Bronchial epithelial cell (primary cell): ENCODE measurements at regions not wholly inside any gene's neighbourhood (a gene's known extent, or its start where the extent isn't known, plus 50 kb on each side); places are given as distances from the start of the nearest gene placed in this dataset.
"Not testable (repeated sequence)": the region's sequence is repeated elsewhere in the genome, so short reads cannot be mapped to it uniquely, and the experiment has no call there.

Experiments used
- DNase-seq: peaks from one replicate; pipeline ENCODE4 v3.0.0-alpha.2; 2010; ENCODE audit warnings: low read depth
- FAIRE-seq: peaks from 2 replicates; lab custom pipeline; 2011; peaks lifted over from hg19 to GRCh38; lab: Jason Lieb, UNC
- H3K27me3 ChIP-seq: 2 replicates; pipeline ENCODE4 v1.5.1; 2011; ENCODE audit warnings: low read length; ENCODE audit not compliant: control insufficient read depth, insufficient read depth
- H3K36me3 ChIP-seq: 2 replicates; pipeline ENCODE4 v1.5.1; 2011; ENCODE audit warnings: low read length; ENCODE audit not compliant: control insufficient read depth, insufficient read depth
- H3K4me3 ChIP-seq: 2 replicates; pipeline ENCODE4 v1.5.1; 2011; ENCODE audit warnings: mild to moderate bottlenecking, low read depth, low read length, control low read depth
- TF ChIP-seq, protein P1 (sequence below): IDR thresholded peaks from 2 replicates; pipeline ENCODE4 v1.5.1; 2011; ENCODE audit warnings: mild to moderate bottlenecking, moderate library complexity, low read length, control low read depth, inconsistent platforms; ENCODE audit not compliant: insufficient read depth, severe bottlenecking

DNA sequence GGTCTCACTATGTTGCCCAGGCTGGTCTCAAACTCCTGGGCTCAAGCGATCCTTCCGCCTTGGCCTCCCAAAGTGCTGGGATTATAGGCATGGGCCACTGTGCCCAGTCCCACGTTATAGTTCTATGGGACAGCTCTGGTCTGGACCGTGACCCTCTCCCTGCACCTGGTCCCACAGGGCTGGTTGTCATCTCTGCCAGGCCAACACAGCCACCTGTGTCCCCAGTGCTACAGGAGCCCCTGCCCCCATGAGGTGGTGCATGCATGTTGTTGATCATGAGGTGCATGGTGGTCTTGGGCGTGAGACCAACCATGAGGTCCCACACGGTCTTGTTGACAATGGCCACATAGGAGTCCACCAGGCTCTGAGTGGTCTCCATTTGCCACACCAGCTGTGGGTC, 51.0 kb upstream of the UBE2Q2 start:
- not testable (repeated sequence) for FAIRE-seq, H3K4me3 ChIP-seq, DNase-seq, H3K36me3 ChIP-seq, H3K27me3 ChIP-seq

DNA sequence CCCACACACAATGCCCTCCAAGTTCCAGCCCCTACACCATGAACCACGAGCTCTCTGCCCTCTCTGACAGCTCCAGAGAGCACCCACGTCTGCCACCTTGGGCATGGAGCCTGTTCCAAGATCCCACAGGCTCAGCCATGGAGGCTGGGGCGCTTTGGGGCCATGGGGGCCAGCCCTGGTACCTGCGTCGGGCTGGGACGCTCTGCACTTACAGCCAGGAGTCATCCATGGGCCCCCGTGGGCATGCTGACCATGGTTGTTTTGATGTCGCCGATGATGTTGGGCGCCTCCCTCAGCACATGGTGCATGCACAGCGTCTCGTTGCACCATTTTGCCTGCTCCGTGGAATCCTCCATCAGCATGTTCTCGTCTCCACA, 51.9 kb upstream of the UBE2Q2 start:
- FAIRE-seq: no peak
- DNase-seq: no peak
- no peaks in the 10 kb centered on the region for H3K36me3 ChIP-seq
- no peak overlapping the region for H3K4me3 ChIP-seq
- peaks cover 3% of the 10 kb centered on the region for H3K27me3 ChIP-seq
- TF ChIP-seq, protein P1, sequence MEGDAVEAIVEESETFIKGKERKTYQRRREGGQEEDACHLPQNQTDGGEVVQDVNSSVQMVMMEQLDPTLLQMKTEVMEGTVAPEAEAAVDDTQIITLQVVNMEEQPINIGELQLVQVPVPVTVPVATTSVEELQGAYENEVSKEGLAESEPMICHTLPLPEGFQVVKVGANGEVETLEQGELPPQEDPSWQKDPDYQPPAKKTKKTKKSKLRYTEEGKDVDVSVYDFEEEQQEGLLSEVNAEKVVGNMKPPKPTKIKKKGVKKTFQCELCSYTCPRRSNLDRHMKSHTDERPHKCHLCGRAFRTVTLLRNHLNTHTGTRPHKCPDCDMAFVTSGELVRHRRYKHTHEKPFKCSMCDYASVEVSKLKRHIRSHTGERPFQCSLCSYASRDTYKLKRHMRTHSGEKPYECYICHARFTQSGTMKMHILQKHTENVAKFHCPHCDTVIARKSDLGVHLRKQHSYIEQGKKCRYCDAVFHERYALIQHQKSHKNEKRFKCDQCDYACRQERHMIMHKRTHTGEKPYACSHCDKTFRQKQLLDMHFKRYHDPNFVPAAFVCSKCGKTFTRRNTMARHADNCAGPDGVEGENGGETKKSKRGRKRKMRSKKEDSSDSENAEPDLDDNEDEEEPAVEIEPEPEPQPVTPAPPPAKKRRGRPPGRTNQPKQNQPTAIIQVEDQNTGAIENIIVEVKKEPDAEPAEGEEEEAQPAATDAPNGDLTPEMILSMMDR: no peak

DNA sequence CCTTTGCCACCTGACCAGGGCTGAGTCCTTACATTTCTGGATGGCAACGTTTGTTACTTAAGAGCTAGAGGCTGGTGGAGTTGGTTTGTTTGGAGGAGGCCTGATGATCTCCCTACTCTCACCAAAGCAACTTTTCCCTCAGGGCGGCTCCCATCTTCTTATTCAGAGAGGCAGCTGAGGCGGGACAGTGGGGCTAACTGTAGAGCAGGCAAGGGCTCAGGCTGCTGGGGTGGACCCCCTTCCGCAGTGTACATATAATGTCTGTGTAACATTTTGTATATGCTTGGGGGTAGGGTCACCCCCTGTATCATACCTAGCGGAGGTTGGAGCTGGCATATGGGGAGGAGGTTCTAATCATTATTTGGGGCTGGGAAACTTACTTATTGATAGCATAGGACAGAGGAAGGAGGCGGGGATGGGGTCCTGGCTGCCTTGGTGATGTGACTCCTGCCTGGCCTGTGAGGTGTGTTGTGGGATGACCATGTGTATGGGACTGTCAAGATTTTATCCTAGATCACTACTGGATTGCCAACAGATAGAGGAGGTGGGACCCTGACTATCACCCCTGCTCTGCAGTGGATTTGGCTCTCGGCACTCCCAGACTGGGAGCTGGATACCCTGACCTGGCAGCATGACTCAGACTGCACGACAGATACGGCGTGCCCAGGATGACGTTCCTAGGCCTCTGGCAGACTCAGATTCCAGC, 52.5 kb upstream of the UBE2Q2 start:
- no peak for FAIRE-seq

DNA sequence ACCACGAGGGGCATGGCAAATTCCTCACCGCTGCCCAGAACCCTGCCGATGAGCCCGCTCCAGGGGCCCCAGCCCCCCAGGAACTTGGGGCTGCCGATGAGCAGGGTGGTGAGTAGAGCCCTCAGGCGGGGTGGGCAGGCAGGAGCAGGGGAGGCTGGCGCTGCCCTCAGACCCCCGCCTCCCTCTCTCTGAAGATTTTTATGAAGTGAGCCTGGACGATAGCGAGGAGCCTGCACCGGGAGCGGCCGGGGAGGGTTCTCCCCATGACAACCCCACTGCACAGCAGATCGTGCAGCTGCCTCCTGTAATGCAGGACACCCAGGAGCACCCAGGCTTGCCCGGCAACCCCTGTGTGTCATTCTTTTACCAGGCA, 56.7 kb upstream of the UBE2Q2 start:
- no peak overlapping the region for H3K4me3 ChIP-seq
- no peak for FAIRE-seq
- H3K36me3 ChIP-seq: no peaks in the 10 kb centered on the region
- peaks cover 9% of the 10 kb centered on the region for H3K27me3 ChIP-seq
- no peak for DNase-seq
- TF ChIP-seq, protein P1: no peak

More for the DNA sequence above, 52.5 kb upstream of the UBE2Q2 start:
- Histone ChIP-seq H3K4me3 (no peak overlapping the region), H3K36me3 (no peaks in the 10 kb centered on the region), H3K27me3 (peaks cover 3% of the 10 kb centered on the region)
- no peak for DNase-seq
- TF ChIP-seq, protein P1: no peak

DNA sequence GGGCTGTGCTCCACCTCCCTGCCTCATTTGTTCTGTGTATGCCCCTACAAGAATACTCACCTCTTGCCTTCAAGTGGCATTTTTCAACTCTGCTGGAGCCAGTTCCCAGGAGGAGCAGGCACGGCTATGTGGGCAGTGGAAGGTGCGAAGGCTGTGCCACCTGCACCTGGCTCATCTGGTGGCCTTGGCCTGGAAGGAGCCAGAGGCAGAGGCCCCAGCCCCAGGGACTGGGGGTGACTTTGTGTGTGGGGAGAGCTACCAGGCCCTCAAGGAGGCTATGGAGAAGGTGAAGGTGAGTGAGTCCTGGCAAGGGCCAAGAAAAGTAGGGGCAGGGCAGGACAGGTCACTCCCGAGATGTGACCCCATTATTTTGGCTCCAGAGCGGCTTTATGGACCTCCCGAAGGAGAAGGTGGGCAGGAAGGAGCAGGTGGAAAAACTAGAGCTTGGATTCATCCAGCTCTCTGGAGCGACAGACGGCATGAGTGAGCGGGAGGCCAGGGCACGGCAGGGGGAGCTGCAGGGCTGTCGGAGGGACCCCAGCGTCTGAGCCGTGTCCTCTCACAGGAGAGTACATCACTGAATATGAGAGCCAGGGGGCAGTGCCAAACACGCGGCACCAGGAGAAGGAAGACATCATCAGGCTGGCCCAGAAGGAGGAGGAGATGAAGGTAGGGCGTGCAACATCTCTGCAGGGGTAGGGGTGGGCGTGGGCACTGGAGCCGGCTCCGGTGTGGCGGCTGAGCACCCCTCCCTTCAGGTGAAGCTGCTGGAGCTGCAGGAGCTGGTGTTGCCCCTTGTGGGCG, 57.3 kb upstream of the UBE2Q2 start:
- DNase-seq: no peak
- no peak for FAIRE-seq
- TF ChIP-seq, protein P1: no peak

DNA sequence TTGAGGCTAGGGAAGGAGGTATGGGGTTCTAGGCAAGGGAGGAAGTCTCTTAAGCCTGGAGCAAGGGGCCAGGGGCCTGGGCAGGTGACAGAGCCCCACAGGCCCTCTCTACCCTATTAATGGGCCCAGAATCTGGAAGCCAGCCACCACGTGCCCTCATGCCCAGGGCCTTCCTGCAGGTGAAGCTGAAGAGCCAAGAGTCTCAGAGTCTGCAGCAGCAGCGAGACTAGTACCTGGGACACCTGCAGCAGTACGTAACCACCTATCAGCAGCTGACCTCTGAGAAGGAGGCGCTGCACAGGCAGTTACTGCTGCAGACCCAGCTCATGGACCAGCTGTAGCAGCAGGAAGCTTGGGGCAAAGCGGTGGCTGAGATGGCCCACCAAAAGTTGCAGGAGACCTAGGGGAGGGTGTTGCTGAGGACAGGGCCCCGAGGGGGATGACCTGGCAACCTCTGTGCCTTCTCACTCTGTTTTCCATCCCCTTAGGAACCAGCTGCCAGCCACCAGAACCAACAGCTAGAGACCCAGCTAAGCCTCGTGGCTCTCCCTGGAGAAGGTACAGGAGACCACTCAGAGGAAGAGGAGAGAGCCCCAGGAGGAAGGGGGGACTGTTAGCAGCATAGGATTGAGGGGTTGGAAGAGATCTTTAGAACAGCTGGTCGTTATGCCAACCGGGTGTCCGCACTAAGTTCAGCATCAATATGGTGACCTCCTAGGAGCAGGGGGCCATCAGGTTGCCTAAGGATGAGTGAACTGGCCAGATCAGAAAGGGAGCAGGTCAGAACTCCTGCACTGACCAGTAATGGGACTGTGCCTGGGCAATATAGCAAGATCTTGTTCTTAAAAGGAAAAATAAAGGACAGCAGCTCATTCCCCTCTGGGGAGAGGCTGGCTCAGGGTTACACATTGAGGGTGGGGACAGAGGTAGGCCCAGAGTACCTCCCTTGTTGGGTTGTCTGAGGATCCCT, 58.5 kb upstream of the UBE2Q2 start:
- DNase-seq, H3K36me3 ChIP-seq, FAIRE-seq, H3K27me3 ChIP-seq, H3K4me3 ChIP-seq: not testable (repeated sequence)

More for the DNA sequence above, 57.3 kb upstream of the UBE2Q2 start:
- no peak overlapping the region for H3K4me3 ChIP-seq
- peaks cover 8% of the 10 kb centered on the region for H3K27me3 ChIP-seq
- no peaks in the 10 kb centered on the region for H3K36me3 ChIP-seq

DNA sequence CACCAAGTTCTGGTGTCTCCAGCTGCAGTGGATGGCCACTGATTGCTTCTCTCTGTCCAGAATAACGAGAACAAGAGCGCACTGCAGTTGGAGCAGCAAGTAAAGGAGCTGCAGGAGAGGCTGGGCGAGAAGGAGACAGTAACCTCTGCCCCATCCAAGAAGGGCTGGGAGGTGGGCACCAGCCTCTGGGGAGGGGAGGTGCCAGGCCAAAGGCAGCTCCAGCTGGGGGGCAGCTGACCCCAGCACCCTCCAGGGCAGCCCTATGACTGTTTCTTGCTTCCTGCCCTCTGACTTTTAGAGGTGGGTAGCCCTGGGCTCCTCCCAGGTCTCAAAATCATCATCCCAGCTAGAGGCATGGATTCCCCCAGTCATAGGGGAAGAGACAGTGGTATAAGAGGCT, 59.7 kb upstream of the UBE2Q2 start:
- DNase-seq, H3K36me3 ChIP-seq, FAIRE-seq, H3K4me3 ChIP-seq: not testable (repeated sequence)
- H3K27me3 ChIP-seq: peaks cover 12% of the 10 kb centered on the region
